ENCODE measurements at regions not wholly inside any gene's neighbourhood (a gene's known extent, or its start where the extent isn't known, plus 50 kb on each side); places are given as distances from the start of the nearest gene placed in this dataset.
"Not testable (repeated sequence)": the region's sequence is repeated elsewhere in the genome, so short reads cannot be mapped to it uniquely, and the experiment has no call there.

GRCh38 chr11:81986556-81987161 is 747.0 kb downstream of the FAM181B start:
- no peak for DNase-seq (ENCODE audit: low read depth)

- DNase-seq (ENCODE audit: low read depth) = no peak
These were observed 754.2 kb downstream of the FAM181B start for GRCh38 chr11:81979448-81979847.

- DNase-seq (ENCODE audit: low read depth) = no peak
These were observed 758.3 kb downstream of the FAM181B start for GRCh38 chr11:81975261-81975900.

GRCh38 chr11:81970886-81971285 is 762.8 kb downstream of the FAM181B start:
- DNase-seq (ENCODE audit: low read depth) = no peak

GRCh38 chr11:81967242-81967641 is 766.4 kb downstream of the FAM181B start:
- DNase-seq (ENCODE audit: low read depth) = no peak

GRCh38 chr11:81966340-81966739 is 767.3 kb downstream of the FAM181B start:
- no peak for DNase-seq (ENCODE audit: low read depth)

- DNase-seq (ENCODE audit: low read depth) = no peak
These were observed 770.6 kb downstream of the FAM181B start for GRCh38 chr11:81963018-81963417.

GRCh38 chr11:81960443-81960842 is 773.2 kb downstream of the FAM181B start:
- DNase-seq (ENCODE audit: low read depth) = no peak

GRCh38 chr11:81959341-81959740 is 774.3 kb downstream of the FAM181B start:
- no peak for DNase-seq (ENCODE audit: low read depth)

- DNase-seq (ENCODE audit: low read depth) = not testable (repeated sequence)
These were observed 779.4 kb downstream of the FAM181B start for GRCh38 chr11:81954301-81954700.

- no peak for DNase-seq (ENCODE audit: low read depth)
These were observed 786.8 kb downstream of the FAM181B start for GRCh38 chr11:81946831-81947230.

- no peak for DNase-seq (ENCODE audit: low read depth)
These were observed 791.0 kb downstream of the FAM181B start for GRCh38 chr11:81942646-81943045.

GRCh38 chr11:81941998-81942397 is 791.7 kb downstream of the FAM181B start:
- DNase-seq (ENCODE audit: low read depth) = no peak

GRCh38 chr11:81932303-81932702 is 801.4 kb downstream of the FAM181B start:
- no peak for DNase-seq (ENCODE audit: low read depth)

- DNase-seq (ENCODE audit: low read depth) = no peak
These were observed 813.5 kb downstream of the FAM181B start for GRCh38 chr11:81920205-81920604.

GRCh38 chr11:81916451-81916850 is 817.2 kb downstream of the FAM181B start:
- no peak for DNase-seq (ENCODE audit: low read depth)

- no peak for DNase-seq (ENCODE audit: low read depth)
These were observed 818.6 kb downstream of the FAM181B start for GRCh38 chr11:81915045-81915444.

GRCh38 chr11:81913793-81914192 is 819.9 kb downstream of the FAM181B start:
- no peak for DNase-seq (ENCODE audit: low read depth)

- no peak for DNase-seq (ENCODE audit: low read depth)
These were observed 825.7 kb downstream of the FAM181B start for GRCh38 chr11:81907996-81908395.

- DNase-seq (ENCODE audit: low read depth) = no peak
These were observed 834.5 kb downstream of the FAM181B start for GRCh38 chr11:81899156-81899555.

GRCh38 chr11:81897639-81898038 is 836.0 kb downstream of the FAM181B start:
- no peak for DNase-seq (ENCODE audit: low read depth)

GRCh38 chr11:81895258-81895657 is 838.4 kb downstream of the FAM181B start:
- DNase-seq (ENCODE audit: low read depth) = no peak

- DNase-seq (ENCODE audit: low read depth) = no peak
These were observed 840.7 kb downstream of the FAM181B start for GRCh38 chr11:81892770-81893635.
